AG09309 (cell line): ENCODE measurements at regions not wholly inside any gene's neighbourhood (a gene's known extent, or its start where the extent isn't known, plus 50 kb on each side); places are given as distances from the start of the nearest gene placed in this dataset.

Experiments used
- DNase-seq: peaks from one replicate; pipeline ENCODE4 v3.0.0-alpha.2; 2010; ENCODE audit warnings: low read depth
- H3K4me3 ChIP-seq: 2 replicates; pipeline ENCODE4 v1.5.1; 2011; ENCODE audit warnings: mild to moderate bottlenecking, low read depth, low read length, moderate library complexity; ENCODE audit not compliant: control insufficient read depth
- TF ChIP-seq, protein P1 (sequence below): IDR thresholded peaks from 2 replicates; pipeline ENCODE4 v1.5.1; 2011; ENCODE audit warnings: mild to moderate bottlenecking, low read depth, low read length, inconsistent platforms; ENCODE audit not compliant: insufficient read depth, control insufficient read depth; ENCODE audit errors: missing control alignments

DNA sequence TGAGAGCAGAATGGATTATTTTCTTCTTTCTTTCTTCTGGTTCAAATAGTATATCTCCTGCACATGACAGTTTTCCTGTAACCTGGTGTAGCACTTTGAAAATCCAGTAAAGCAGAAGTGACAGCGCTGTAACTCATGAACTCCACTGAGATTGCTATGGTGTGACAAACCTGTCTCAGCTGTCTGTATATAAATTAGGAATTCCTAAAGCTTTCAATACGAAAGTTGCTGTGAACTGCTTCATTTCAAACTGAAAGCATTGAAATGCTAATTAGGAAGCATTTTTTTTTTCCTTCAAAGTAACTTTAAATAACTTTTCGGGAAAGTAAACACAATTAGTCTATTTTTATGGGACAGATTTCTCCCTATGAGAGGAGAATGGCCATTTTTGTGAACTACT is 646.9 kb upstream of the ZP4 start:
- no peak overlapping the region for H3K4me3 ChIP-seq
- TF ChIP-seq, protein P1, sequence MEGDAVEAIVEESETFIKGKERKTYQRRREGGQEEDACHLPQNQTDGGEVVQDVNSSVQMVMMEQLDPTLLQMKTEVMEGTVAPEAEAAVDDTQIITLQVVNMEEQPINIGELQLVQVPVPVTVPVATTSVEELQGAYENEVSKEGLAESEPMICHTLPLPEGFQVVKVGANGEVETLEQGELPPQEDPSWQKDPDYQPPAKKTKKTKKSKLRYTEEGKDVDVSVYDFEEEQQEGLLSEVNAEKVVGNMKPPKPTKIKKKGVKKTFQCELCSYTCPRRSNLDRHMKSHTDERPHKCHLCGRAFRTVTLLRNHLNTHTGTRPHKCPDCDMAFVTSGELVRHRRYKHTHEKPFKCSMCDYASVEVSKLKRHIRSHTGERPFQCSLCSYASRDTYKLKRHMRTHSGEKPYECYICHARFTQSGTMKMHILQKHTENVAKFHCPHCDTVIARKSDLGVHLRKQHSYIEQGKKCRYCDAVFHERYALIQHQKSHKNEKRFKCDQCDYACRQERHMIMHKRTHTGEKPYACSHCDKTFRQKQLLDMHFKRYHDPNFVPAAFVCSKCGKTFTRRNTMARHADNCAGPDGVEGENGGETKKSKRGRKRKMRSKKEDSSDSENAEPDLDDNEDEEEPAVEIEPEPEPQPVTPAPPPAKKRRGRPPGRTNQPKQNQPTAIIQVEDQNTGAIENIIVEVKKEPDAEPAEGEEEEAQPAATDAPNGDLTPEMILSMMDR, result no peak
- no peak for DNase-seq

DNA sequence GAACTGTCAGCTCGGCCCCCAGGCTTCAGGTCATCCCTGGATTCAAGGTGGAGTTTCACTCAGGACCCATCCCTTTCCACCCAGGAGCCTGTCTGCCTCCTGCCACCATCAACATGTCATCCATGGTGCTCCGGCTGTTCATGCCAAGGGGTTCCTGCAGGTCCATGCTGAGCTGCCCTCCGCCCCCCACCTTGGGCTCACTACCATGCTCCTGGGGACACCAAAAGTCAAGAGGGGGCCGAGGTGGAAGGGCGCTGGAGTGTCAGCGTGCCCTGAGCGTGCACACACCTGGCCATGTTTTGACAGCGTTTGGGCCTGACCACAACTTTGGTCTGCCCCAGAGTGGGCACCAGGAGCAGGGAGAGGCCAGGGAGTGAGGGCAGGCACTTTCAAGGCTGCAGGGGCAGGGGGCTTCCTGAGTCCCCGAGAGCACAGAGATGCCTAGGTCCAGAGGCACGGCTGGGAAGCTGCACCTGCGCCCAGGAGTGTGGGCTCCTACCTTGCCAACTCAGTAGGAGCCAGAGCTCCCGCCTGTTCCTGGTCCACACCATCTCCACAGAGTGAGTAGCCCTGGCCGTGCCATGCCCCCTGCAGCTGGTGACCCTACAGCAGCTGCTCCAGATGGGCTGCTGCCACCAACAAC is 639.6 kb upstream of the ZP4 start:
- H3K4me3 ChIP-seq, result no peak overlapping the region
- DNase-seq, result no peak
- TF ChIP-seq, protein P1, result no peak

DNA sequence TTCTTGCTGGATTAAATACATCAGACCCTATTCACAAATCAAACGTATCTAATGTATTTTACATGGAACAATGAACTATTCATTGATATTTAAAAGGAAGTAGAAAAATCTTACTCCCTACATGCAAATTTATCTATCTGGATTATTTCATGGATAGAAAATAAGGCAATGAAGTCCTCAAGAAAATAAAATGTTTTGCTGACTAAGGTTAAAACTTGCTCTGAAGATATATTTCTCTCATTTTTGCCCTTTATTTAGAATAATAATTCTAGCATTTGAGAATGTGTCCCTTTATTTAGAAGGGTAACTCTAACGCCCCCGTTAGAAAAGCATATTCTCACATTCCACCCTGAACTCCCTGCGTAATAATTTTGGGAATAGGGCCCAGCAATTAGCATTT is 627.0 kb upstream of the ZP4 start:
- no peak for DNase-seq
- TF ChIP-seq, protein P1, result no peak
- H3K4me3 ChIP-seq, result no peak overlapping the region

DNA sequence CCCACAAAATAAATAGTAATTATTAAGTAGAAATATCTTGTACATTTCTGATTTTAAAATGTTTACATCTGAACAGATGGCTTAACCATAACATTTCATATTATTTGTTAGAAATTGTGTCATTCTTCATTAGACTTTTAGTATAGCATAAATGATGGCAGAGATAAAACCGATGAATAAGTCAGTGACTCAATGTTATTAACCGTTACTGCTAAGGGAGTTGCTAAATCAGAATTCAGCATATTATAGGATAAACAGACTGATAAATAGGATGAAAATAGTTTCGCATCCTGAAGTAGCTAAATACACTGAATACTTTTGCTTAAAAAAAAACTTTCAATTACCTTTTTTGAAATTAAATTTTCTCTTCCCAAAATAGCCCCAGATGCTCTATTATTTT is 610.6 kb upstream of the ZP4 start:
- no peak overlapping the region for H3K4me3 ChIP-seq
- TF ChIP-seq, protein P1, result no peak
- DNase-seq, result no peak

DNA sequence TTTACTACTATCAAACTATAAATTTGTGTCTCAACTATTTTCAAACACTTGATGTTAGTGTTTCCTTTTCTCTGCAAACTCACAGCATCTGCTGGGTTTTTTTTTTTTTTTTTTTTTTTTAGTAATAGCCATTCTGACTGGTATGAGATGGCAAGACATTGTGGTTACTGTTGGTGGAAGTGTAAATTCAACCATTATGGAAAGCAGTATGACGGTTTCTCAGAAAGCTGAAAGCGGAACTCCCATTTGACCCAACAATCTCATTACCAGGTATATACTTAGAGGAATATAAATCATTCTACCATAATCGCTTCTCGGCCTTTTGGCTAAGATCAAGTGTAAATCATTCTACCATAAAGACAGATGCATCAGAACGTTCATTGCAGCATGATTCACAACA is 608.3 kb upstream of the ZP4 start:
- TF ChIP-seq, protein P1, result no peak
- DNase-seq, result no peak
- no peak overlapping the region for H3K4me3 ChIP-seq

DNA sequence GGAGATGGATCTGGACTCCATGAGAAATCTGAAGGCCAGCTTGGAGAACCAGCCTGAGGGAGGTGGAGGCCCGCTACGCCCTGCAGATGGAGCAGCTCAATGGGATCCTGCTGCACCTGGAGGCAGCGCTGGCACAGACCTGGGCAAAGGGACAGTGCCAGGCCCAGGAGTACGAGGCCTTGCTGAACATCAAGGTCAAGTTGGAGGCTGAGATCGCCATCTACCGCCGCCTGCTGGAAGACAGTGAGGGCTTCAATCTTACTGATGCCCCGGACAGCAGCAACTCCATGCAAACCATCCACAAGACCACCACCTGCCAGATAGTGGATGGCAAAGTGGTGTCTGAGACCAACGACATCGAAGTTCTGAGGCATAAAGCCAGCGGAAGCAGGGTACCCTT is 601.5 kb upstream of the ZP4 start:
- DNase-seq, result no peak
- TF ChIP-seq, protein P1, result no peak

DNA sequence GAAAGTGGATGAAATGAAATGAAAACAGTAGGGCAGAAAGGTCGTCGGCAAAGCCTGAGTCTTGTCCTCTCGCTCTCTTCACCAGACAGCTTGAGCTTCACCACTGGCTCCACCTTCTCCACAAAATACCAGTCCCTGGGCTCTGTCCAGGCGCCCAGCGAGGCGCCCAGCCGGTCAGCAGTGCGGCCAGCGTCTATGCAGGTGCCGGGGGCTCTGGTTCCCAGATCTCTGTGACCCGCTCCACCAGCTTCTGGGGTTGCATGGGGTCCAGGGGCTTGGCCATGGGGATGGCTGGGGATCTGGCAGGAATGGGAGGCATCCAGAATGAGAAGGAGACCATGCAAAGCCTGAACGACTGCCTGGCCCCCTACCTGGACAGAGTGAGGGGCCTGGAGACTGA is 600.5 kb upstream of the ZP4 start:
- no peak for DNase-seq
- TF ChIP-seq, protein P1, result no peak
- H3K4me3 ChIP-seq, result no peak overlapping the region

More for the DNA sequence above, 601.5 kb upstream of the ZP4 start:
- H3K4me3 ChIP-seq, result no peak overlapping the region
